Hippocampal formation (tissue), 2 donors: ENCODE measurements at regions not wholly inside any gene's neighbourhood (a gene's known extent, or its start where the extent isn't known, plus 50 kb on each side); places are given as distances from the start of the nearest gene placed in this dataset.
"Not testable (repeated sequence)": the region's sequence is repeated elsewhere in the genome, so short reads cannot be mapped to it uniquely, and the experiment has no call there.

Experiments used
- DNase-seq, 2 donors: peaks; one replicate each; lab custom pipeline; 2025; lab: John Stamatoyannopoulos, UW

DNA sequence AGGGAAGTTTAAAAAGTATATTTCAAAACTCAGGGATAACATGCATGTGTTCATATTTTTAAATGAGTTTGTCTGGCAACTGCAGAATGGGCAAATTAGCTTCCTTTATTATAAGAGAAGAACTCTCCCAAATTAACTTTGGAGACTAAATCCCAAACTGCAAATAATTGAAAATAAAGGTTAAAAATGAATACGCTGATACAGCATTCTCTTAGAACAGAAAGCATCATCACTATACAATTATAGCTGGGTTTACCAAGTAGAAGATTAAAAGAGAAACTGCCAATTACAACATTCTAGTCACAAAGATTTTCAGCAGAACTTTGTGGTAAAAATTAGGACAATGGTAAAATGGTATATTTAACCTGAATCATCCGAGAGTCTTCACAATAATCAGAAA is 73.3 kb downstream of the OLFM4 start:
- no peak for DNase-seq

- DNase-seq = no peak
These were observed 75.5 kb downstream of the OLFM4 start for GRCh38 chr13:53104136-53104535.

DNA sequence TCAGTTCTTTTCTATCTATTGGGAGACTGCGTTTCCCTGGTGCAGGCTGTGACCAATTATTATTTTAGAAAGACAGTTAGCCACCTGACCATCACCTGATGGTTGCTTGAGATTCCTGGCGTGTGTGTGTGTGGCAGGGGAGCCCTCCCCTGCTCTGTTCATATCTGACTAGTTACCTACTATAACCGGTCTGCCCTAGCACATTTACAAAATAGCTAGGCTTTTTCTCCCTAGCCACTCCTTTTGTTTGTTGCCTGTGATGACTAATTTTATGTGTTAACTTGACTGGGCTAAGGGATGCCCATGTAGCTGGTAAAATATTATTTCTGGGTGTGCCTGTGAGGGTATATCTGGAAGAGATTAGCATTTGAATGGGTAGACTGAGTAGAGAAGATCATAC is 76.9 kb downstream of the OLFM4 start:
- DNase-seq = no peak

- DNase-seq = no peak
These were observed 77.3 kb downstream of the OLFM4 start for GRCh38 chr13:53105890-53106289.

GRCh38 chr13:53110181-53110580 is 81.6 kb downstream of the OLFM4 start:
- no peak for DNase-seq

DNA sequence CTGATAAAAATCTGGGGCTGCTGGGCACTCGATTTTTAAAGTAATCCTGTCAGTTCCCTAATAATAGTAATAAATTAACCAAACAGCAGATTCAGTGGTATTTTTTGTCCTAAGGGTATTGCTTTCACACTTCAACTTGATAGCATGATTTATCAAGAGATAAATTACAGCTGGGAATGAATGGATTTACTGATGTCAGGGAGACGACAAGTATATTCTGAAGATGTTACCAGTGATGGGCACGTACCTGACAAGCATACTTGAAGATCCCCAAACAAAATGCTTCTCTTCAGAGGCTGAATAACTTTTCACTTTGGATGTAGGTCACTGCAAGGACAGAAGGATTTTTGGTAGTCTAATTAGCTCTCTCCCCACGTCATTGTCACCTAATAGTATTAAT is 82.0 kb downstream of the OLFM4 start:
- no peak for DNase-seq

- DNase-seq = no peak
These were observed 83.9 kb downstream of the OLFM4 start for GRCh38 chr13:53112522-53112921.

- not testable (repeated sequence) for DNase-seq
These were observed 88.4 kb downstream of the OLFM4 start for GRCh38 chr13:53117048-53117447.

- DNase-seq = no peak
These were observed 92.6 kb downstream of the OLFM4 start for GRCh38 chr13:53121131-53121773.

GRCh38 chr13:53121919-53122318 is 93.3 kb downstream of the OLFM4 start:
- DNase-seq = no peak

DNA sequence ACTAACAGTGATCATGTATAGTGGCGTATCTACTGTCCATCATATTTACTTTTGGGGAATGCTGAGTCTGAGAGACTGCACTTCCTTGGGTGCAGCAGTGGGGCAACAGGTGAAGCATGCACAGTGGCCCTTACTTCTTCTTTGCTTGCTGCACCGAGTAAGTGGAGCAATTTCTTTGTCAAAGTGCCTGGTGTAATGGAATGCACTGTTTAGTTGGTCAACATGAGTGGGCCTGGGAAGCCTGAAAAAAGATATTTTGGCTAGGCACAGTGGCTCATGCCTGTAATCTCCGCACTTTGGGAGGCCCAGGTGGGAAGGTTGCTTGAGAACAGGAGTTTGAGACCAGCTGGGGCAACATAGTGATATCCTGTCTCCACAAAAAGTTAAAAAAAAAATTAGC is 94.9 kb downstream of the OLFM4 start:
- DNase-seq = no peak

- no peak for DNase-seq
These were observed 96.0 kb downstream of the OLFM4 start for GRCh38 chr13:53124623-53125022.

GRCh38 chr13:53126841-53127245 is 98.2 kb downstream of the OLFM4 start:
- no peak for DNase-seq

DNA sequence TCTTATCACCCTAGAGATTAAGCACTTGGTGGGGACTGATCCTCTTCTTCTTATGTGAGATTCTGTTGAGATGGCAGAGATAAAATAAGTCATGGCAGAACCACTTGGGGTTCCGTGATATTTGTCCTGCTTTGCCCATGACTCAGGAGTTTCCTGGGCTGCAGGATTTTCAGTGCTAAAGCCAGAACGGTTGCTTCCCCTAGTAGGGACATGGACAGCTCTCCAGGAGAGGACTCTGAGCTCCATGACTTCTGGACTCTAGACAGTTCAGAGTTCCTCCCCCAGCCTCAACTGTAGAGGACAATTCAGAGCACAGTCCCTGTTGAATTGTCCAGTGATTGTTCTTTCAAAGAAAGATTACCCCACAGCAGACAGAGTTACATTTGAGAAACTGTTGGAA is 98.8 kb downstream of the OLFM4 start:
- no peak for DNase-seq

GRCh38 chr13:53129864-53130393 is 101.3 kb downstream of the OLFM4 start:
- no peak for DNase-seq

- DNase-seq = no peak
These were observed 102.7 kb downstream of the OLFM4 start for GRCh38 chr13:53131361-53131760.

DNA sequence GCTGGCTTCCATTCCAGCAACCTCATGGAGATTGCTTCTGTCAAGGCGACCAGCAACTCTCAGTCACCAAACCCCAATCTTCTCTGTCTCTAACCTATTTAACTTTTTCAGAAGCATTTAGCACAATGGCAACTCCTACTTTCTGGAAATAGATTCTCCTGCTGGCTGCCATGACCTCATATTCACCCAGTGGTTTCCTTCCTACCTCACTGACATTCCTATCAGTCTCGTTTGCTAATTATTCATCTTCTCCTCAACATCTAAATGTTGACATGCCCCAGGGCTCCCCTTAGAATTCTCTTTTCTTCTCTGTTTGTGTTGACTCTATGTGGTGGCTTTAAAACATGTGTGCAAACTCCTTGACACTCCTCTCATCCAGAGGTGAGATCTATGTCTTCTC is 106.7 kb downstream of the OLFM4 start:
- no peak for DNase-seq

- DNase-seq = no peak
These were observed 108.1 kb downstream of the OLFM4 start for GRCh38 chr13:53136554-53137215.

DNA sequence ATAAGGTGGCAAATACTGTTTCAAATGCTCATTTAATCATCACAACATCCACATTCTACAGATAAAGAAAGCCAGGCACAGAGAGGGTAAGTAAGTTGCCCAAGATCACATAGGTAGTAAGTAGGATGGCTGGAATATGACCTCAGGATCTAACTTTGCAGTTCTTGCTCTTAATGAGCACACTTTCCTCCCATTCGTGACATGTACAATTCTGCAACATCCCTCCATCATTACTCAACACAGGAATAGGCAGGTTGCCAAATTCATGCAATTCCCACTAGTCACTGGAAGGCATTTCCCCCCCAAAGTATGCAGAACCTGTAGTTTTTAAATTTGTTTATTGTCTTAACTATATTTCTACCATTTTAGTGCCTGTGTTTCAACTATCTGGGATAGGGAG is 109.2 kb downstream of the OLFM4 start:
- no peak for DNase-seq

GRCh38 chr13:53138376-53139036 is 109.9 kb downstream of the OLFM4 start:
- DNase-seq = no peak

- no peak for DNase-seq
These were observed 112.7 kb downstream of the OLFM4 start for GRCh38 chr13:53141336-53141735.

DNA sequence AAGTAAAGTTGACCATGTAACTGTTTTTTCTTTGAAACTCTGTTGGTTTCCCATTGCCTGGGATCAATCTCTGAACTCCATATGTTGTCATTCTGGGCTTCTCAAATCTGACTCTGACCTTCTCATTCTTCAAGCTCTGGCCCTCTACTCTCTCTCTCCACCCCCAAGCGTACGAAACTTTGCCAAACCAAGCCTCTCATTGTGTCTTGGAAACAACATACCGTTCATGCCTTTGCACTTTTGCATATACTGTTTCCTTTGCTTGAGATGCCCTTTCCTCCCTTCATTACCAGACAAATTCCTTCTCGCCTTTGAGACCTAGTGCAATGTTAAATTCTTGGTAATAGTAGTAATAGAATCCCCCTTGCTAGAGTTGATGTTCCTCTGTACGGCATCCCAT is 113.7 kb downstream of the OLFM4 start:
- no peak for DNase-seq

GRCh38 chr13:53143757-53144339 is 115.2 kb downstream of the OLFM4 start:
- no peak for DNase-seq
